IMR-90 (cell line): ENCODE measurements at regions not wholly inside any gene's neighbourhood (a gene's known extent, or its start where the extent isn't known, plus 50 kb on each side); places are given as distances from the start of the nearest gene placed in this dataset.

Source experiments
- ATAC-seq: fragments of 200-7000 bp; cut with Tn5 transposase; 2 replicates; pipeline ENCODE4 v1.9.1; 2020; ENCODE audit warnings: low read depth, mild to moderate bottlenecking, moderate library complexity
- BruUV-seq: library from RNA; stranded (reverse); fragments of 400-500 nt; replicated peaks from 2 replicates; lab custom pipeline; 2021; lab: Mats Ljungman, UMichigan
- CTCF ChIA-PET: fragments of 300-600 bp; formaldehyde crosslinking; extraction: SDS; loops from one replicate; lab custom pipeline; 2021; ENCODE audit warnings: antibody characterized with exemption; lab: Yijun Ruan, JAX
- POLR2A ChIA-PET: fragments of 300-600 bp; sonication (Branson Sonifier 250); formaldehyde crosslinking; loops from one replicate; lab custom pipeline; 2022; ENCODE audit warnings: antibody characterized with exemption; ENCODE audit not compliant: unreplicated experiment; lab: Charles Lee
- DNase-seq: peaks from one replicate; pipeline ENCODE4 v3.0.0; 2013
- H2AFZ ChIP-seq: replicated peaks from 2 replicates; pipeline ENCODE3; 2013; ENCODE audit warnings: low read length, mild to moderate bottlenecking; ENCODE audit not compliant: poor library complexity
- H2AK5ac ChIP-seq: 2 replicates; pipeline ENCODE4 v1.6.1; 2013; ENCODE audit warnings: low read depth, low read length, inconsistent platforms
- H2AK9ac ChIP-seq: replicated peaks from 2 replicates; pipeline ENCODE3; 2013; ENCODE audit warnings: mild to moderate bottlenecking, low read depth, low read length, moderate library complexity; ENCODE audit not compliant: poor library complexity
- H2BK120ac ChIP-seq: 2 replicates; pipeline ENCODE4 v1.6.1; 2013; ENCODE audit warnings: low read depth, low read length, inconsistent platforms
- H2BK15ac ChIP-seq: 3 replicates; pipeline ENCODE4 v1.6.1; 2013; ENCODE audit warnings: low read depth, low read length, inconsistent platforms
- H2BK20ac ChIP-seq: 2 replicates; pipeline ENCODE4 v1.6.1; 2013; ENCODE audit warnings: low read depth, mild to moderate bottlenecking, inconsistent platforms, low read length, moderate library complexity
- H2BK5ac ChIP-seq: 2 replicates; pipeline ENCODE4 v1.6.1; 2013; ENCODE audit warnings: mild to moderate bottlenecking, low read depth, low read length, inconsistent platforms; ENCODE audit not compliant: poor library complexity, severe bottlenecking
- H3K14ac ChIP-seq: replicated peaks from 2 replicates; pipeline ENCODE4 v1.6.1; 2013; ENCODE audit warnings: low read depth, low read length, inconsistent platforms
- H3K18ac ChIP-seq: 2 replicates; pipeline ENCODE4 v1.6.1; 2013; ENCODE audit warnings: low read depth, low read length, control low read depth
- H3K23ac ChIP-seq: 2 replicates; pipeline ENCODE4 v1.6.1; 2013; ENCODE audit warnings: low read depth, low read length, inconsistent platforms
- H3K27ac ChIP-seq: 2 replicates; pipeline ENCODE4 v1.5.1; 2013; ENCODE audit warnings: mild to moderate bottlenecking, control low read depth, low read length; ENCODE audit not compliant: insufficient read depth
- H3K27me3 ChIP-seq: 2 replicates; pipeline ENCODE4 v1.6.1; 2013; ENCODE audit warnings: low read length; ENCODE audit not compliant: control insufficient read depth, insufficient read depth
- H3K36me3 ChIP-seq: 2 replicates; pipeline ENCODE4 v1.6.1; 2013; ENCODE audit warnings: low read length, mixed read lengths; ENCODE audit not compliant: control insufficient read depth, insufficient read depth
- H3K4ac ChIP-seq: 2 replicates; pipeline ENCODE4 v1.6.1; 2013; ENCODE audit warnings: low read depth, low read length, inconsistent platforms
- H3K4me1 ChIP-seq: 2 replicates; pipeline ENCODE4 v1.6.1; 2013; ENCODE audit warnings: low read length, mixed read lengths; ENCODE audit not compliant: control insufficient read depth, insufficient read depth
- H3K4me2 ChIP-seq: 2 replicates; pipeline ENCODE4 v1.6.1; 2013; ENCODE audit warnings: low read depth, mild to moderate bottlenecking, control low read depth, low read length, moderate library complexity
- H3K4me3 ChIP-seq: 2 replicates; pipeline ENCODE4 v1.5.1; 2013; ENCODE audit warnings: low read depth, mild to moderate bottlenecking, control low read depth, low read length, moderate library complexity; ENCODE audit not compliant: insufficient read depth
- H3K56ac ChIP-seq: 2 replicates; pipeline ENCODE4 v1.6.1; 2013; ENCODE audit warnings: low read length, inconsistent platforms; ENCODE audit not compliant: insufficient read depth; ENCODE audit errors: extremely low read depth
- H3K79me1 ChIP-seq, 2 experiments: 2 replicates each; pipeline ENCODE4 v1.6.1; 2013; ENCODE audit warnings: low read length in 2 of 2, inconsistent platforms in 1 of 2, low read depth in 1 of 2
- H3K9ac ChIP-seq: 2 replicates; pipeline ENCODE4 v1.6.1; 2013; ENCODE audit warnings: low read depth, low read length, control low read depth
- H3K9me1 ChIP-seq: 2 replicates; pipeline ENCODE4 v1.6.1; 2013; ENCODE audit warnings: low read length, inconsistent platforms; ENCODE audit not compliant: insufficient read depth
- H3K9me3 ChIP-seq: 2 replicates; pipeline ENCODE4 v1.6.1; 2013; ENCODE audit warnings: low read length; ENCODE audit not compliant: control insufficient read depth, insufficient read depth
- H4K20me1 ChIP-seq: 2 replicates; pipeline ENCODE4 v1.6.1; 2013; ENCODE audit warnings: low read length, inconsistent platforms; ENCODE audit not compliant: insufficient read depth
- H4K5ac ChIP-seq: 2 replicates; pipeline ENCODE4 v1.6.1; 2013; ENCODE audit warnings: mild to moderate bottlenecking, low read depth, low read length, control low read depth
- H4K8ac ChIP-seq, 2 experiments: 2 replicates each; pipeline ENCODE4 v1.6.1; 2013; ENCODE audit warnings: low read depth in 2 of 2, low read length in 2 of 2, control low read depth in 1 of 2, inconsistent platforms in 1 of 2
- H4K91ac ChIP-seq: 2 replicates; pipeline ENCODE4 v1.6.1; 2013; ENCODE audit warnings: low read depth, low read length, inconsistent platforms; ENCODE audit not compliant: insufficient read depth
- BHLHE40 ChIP-seq: fragments of 150-350 bp; IDR thresholded peaks from 2 replicates; pipeline ENCODE4 v1.6.1; 2016; ENCODE audit warnings: mild to moderate bottlenecking, low read depth, low read length
- CEBPB ChIP-seq: IDR thresholded peaks from 2 replicates; pipeline ENCODE4 v1.6.1; 2012; ENCODE audit warnings: low read depth, low read length, improper control_type of control experiment
- CHD1 ChIP-seq: IDR thresholded peaks from 2 replicates; pipeline ENCODE4 v1.6.1; 2012; ENCODE audit warnings: low read depth, low read length, improper control_type of control experiment
- CTCF ChIP-seq: conservative IDR thresholded peaks from 2 replicates; pipeline ENCODE4 v1.5.1; 2012; ENCODE audit warnings: mild to moderate bottlenecking, low read depth, low read length, improper control_type of control experiment
- FOS ChIP-seq: fragments of 150-350 bp; IDR thresholded peaks from 2 replicates; pipeline ENCODE4 v1.6.1; 2016; ENCODE audit warnings: low read depth, low read length
- MAFK ChIP-seq: IDR thresholded peaks from 2 replicates; pipeline ENCODE4 v1.6.1; 2012; ENCODE audit warnings: low read depth, low read length, improper control_type of control experiment
- MAZ ChIP-seq: IDR thresholded peaks from 2 replicates; pipeline ENCODE4 v1.6.1; 2012; ENCODE audit warnings: low read depth, mild to moderate bottlenecking, low read length, improper control_type of control experiment, moderate library complexity, borderline replicate concordance
- MXI1 ChIP-seq: IDR thresholded peaks from 2 replicates; pipeline ENCODE4 v1.6.1; 2012; ENCODE audit warnings: low read depth, mild to moderate bottlenecking, low read length, moderate library complexity, borderline replicate concordance
- POLR2A ChIP-seq: IDR thresholded peaks from 2 replicates; pipeline ENCODE4 v1.6.1; 2012; ENCODE audit warnings: mild to moderate bottlenecking, low read depth, low read length
- RAD21 ChIP-seq: IDR thresholded peaks from 2 replicates; pipeline ENCODE4 v1.6.1; 2012; ENCODE audit warnings: low read length, improper control_type of control experiment
- RFX5 ChIP-seq: IDR thresholded peaks from 2 replicates; pipeline ENCODE4 v1.8.0; 2012; ENCODE audit warnings: low read depth, mild to moderate bottlenecking, low read length, moderate library complexity
- SMC3 ChIP-seq: fragments of 150-350 bp; IDR thresholded peaks from 2 replicates; pipeline ENCODE4 v1.6.1; 2016; ENCODE audit warnings: low read depth, mild to moderate bottlenecking, antibody characterized with exemption, low read length, moderate library complexity
- USF2 ChIP-seq: fragments of 150-350 bp; IDR thresholded peaks from 2 replicates; pipeline ENCODE4 v1.6.1; 2017; ENCODE audit warnings: mild to moderate bottlenecking, antibody characterized with exemption, low read length, low read depth
- WGBS, 2 experiments: methylation state at CpG; one replicate each; pipeline versions ENCODE4 v1.1.5 to v1.1.7; 2013; ENCODE audit warnings: missing lambda C conversion rate in 2 of 2; ENCODE audit not compliant: insufficient read length in 1 of 2; ENCODE audit errors: extremely low coverage in 2 of 2; 5-methylcytosine and 5-hydroxymethylcytosine counted together
- dilution Hi-C: fragments of 300-500 bp; cut with HindIII; formaldehyde crosslinking; loops from one replicate; pipeline ENCODE4 v1.14.3; 2018; ENCODE audit warnings: low sequenced_read_pairs; ENCODE audit not compliant: unreplicated experiment
- in situ Hi-C: fragments of 300-500 bp; cut with MboI; formaldehyde crosslinking; loops from 3 replicates; pipeline ENCODE4 v1.14.3; 2019; ENCODE audit warnings: low sequenced_read_pairs, inconsistent platforms, mixed read lengths
- intact Hi-C: fragments of 100-400 bp; cut with micrococcal nuclease; formaldehyde crosslinking; loops from 2 replicates; pipeline ENCODE4 v1.10.0; 2022
- TF ChIP-seq, protein P1 (sequence below): fragments of 150-350 bp; IDR thresholded peaks from 2 replicates; pipeline ENCODE4 v1.6.1; 2016; ENCODE audit warnings: low read depth, mild to moderate bottlenecking, low read length, moderate library complexity, borderline replicate concordance

- Histone ChIP-seq H3K9ac (no peak overlapping the region), H2AK9ac (no peak overlapping the region), H2BK5ac (peak overlapping the region; percentile 83), H3K36me3 (no peaks in the 10 kb centered on the region), H3K79me1 (no peaks in the 10 kb centered on the region), H3K4ac (peak overlapping the region; percentile 55; the same call in 1 of the 2 replicates), H4K20me1 (no peaks in the 10 kb centered on the region), H3K14ac (peak overlapping the region; percentile 86), H3K4me2 (no peak overlapping the region), H3K9me3 (no peaks in the 10 kb centered on the region), H2AFZ (no peak overlapping the region), H3K4me3 (no peak overlapping the region), H3K4me1 (peaks cover 1% of the 10 kb centered on the region; the same call in 1 of the 2 replicates), H4K5ac (peak overlapping the region; percentile 33; the same call in 1 of the 2 replicates), H2AK5ac (peak overlapping the region; percentile 20; the same call in 1 of the 2 replicates), H4K91ac (peak overlapping the region; percentile 81), H2BK15ac (peak overlapping the region; percentile 88; the same call in 2 of the 3 replicates), H3K23ac (peak overlapping the region; percentile 59; the same call in 1 of the 2 replicates), H3K18ac (peak overlapping the region; percentile 38; the same call in 1 of the 2 replicates), H3K27ac (no peak overlapping the region; the same call in 1 of the 2 replicates), H3K27me3 (no peaks in the 10 kb centered on the region), H3K9me1 (peaks cover 3% of the 10 kb centered on the region; the same call in 1 of the 2 replicates), H2BK20ac (peak overlapping the region; percentile 97), H4K8ac (peak overlapping the region; percentile 6 to 40; a peak in 3 of 4 replicates), H3K56ac (no peak overlapping the region), H2BK120ac (peak overlapping the region; percentile 83)
- intact Hi-C loops (no loop called here), in situ Hi-C loops (no loop called here), dilution Hi-C loops (no loop called here)
- ChIA-PET CTCF (no interaction called here), POLR2A (no interaction called here)
- peak; percentile 83 for ATAC-seq
- 100% methylated on average over 1 of the region's 5 CpGs; no CpG with 5 or more reads in 1 of the 2 experiments for WGBS, 2 experiments
- DNase-seq, result peak; percentile 97
- no TSS peak for BruUV-seq
- TF ChIP-seq MAFK (peak; percentile 31; the same call in 1 of the 2 replicates), RAD21 (0 out of 2 replicates have a peak, but pooled peaks have one; percentile 13), CTCF (no peak), USF2 (peak; percentile 91), CEBPB (peak; percentile 99), CHD1 (no peak), MAZ (no peak), RFX5 (no peak), BHLHE40 (peak; percentile 90), MXI1 (no peak), POLR2A (no peak), SMC3 (no peak), FOS (peak; percentile 97)
- TF ChIP-seq, protein P1, sequence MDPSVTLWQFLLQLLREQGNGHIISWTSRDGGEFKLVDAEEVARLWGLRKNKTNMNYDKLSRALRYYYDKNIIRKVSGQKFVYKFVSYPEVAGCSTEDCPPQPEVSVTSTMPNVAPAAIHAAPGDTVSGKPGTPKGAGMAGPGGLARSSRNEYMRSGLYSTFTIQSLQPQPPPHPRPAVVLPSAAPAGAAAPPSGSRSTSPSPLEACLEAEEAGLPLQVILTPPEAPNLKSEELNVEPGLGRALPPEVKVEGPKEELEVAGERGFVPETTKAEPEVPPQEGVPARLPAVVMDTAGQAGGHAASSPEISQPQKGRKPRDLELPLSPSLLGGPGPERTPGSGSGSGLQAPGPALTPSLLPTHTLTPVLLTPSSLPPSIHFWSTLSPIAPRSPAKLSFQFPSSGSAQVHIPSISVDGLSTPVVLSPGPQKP, result no peak
Observed at GRCh38 chr6:113447088-113447831, 409.9 kb upstream of the MARCKS start.
